ENCODE measurements at regions not wholly inside any gene's neighbourhood (a gene's known extent, or its start where the extent isn't known, plus 50 kb on each side); places are given as distances from the start of the nearest gene placed in this dataset.

DNA sequence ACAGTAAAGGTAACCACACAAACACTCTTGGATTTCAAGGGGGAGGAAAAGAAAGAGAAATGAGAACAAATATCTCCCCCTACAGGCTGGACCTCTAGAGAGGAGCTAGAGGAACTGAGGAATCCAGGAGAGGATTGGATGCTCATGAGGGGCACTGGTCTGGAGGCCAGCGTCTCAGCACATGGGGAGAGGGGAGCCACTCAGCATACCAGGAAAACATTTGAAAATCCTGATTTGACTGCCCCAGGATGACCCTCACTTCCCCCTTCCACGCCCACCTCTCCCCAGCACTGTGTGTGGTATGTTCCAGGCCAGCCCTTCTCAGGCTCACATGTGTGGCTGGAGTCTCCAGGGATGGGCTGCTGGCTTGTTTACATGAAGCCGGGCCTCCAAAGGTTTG lies 396.8 kb upstream of the ID2 start:
- ATAC-seq (no peak), DNase-seq (no peak)

DNA sequence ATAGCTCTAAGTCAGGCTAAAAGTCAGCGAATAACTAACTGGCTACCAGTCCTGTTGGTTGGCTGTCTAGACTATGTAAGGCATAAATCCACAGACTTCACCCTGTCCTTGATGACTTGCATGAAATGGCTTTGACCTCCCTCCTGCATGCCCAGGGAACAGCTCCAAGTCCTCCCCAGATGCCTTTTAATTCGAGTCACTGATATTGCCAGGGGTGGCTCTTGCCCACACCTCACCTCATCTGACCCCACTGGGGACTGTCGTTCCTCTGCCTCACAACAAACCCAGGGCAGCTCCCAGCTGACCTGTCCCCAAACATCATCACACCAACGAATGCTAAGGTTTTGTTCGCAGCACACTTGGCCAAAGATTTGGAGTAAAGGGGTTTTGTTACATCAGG lies 396.0 kb upstream of the ID2 start:
- no peak for DNase-seq
- no peak for ATAC-seq

DNA sequence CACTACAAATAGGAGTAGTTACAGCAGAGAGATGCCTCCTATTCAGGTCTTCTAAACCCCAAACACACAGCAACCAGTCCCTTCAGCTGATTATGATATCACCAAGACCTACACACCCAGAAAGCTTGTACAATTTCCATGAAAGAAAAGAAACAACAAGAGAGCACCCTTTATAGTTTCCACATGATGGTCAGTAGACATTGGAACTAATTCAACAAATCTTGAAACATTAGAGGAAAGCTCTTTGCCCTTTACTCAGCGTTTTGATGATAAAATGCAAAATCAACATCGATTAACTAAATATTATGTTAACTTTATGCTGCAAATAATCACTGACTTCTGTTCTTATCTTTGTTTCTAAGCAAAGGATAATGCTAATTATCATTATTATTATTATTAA lies 393.6 kb upstream of the ID2 start:
- DNase-seq (no peak), ATAC-seq (no peak)

DNA sequence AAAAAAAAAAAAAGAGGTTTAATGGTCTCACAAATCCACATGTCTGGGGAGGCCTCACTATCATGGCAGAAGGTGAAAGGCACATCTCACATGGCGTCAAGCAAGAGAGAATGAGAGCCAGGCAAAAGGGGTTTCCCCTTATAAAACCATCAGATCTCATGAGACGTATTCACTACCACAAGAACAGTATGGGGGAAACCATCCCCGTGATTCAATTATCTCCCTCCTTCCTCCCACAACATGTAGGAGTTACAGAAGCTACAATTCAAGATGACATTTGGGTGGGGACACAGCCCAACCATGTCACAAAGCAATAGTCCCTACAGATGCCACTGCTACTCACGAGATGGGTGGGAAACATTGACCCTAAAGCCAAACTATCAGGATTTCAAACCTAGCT lies 392.7 kb upstream of the ID2 start:
- ATAC-seq (peak; percentile 90), DNase-seq (no peak)

DNA sequence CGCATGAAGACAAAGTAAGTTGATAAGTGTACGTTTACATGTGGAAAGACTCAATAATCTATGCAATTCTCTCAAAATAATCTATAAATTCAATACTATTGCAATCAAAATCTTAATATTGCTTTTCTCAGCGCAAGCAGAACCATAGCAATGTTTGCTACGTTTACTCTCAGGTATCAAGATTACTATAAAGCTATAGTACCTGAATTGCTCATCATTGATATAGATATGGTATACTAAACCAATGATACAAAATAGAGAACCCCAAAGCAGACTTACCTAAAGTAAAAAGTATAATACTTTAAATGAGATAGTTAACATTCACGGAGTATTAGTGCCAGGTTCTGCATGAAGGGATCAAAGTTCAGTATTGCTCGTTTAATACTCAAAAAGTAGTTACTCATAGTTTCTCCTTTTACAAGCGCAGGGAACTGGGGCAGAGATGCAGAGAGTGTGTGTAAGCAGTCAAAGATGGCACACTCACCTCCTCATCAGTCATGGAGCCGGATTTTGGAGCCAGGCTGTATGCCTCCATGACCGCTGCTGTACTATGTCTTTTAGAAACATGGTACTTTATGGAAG lies 391.0 kb upstream of the ID2 start:
- DNase-seq (no peak), ATAC-seq (no peak)

DNA sequence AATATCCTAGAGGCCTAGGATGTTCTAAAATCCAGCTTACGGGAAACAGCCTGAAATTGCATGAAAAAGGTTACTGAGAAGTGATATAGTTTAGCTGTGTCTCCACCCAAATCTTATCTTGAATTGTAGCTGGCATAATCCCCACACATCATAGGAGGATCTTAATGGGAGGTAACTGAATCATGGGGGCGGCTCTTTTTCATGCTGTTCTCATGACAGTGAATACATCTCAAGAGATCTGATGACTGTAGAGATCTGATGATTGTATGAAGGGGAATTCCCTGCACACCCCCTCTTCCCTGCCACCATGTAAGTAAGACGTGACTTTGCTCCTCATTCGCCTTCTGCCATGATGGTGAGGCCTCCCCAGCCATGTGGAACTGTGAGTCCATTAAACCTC lies 385.6 kb upstream of the ID2 start:
- ATAC-seq = peak; percentile 80
- DNase-seq = no peak

DNA sequence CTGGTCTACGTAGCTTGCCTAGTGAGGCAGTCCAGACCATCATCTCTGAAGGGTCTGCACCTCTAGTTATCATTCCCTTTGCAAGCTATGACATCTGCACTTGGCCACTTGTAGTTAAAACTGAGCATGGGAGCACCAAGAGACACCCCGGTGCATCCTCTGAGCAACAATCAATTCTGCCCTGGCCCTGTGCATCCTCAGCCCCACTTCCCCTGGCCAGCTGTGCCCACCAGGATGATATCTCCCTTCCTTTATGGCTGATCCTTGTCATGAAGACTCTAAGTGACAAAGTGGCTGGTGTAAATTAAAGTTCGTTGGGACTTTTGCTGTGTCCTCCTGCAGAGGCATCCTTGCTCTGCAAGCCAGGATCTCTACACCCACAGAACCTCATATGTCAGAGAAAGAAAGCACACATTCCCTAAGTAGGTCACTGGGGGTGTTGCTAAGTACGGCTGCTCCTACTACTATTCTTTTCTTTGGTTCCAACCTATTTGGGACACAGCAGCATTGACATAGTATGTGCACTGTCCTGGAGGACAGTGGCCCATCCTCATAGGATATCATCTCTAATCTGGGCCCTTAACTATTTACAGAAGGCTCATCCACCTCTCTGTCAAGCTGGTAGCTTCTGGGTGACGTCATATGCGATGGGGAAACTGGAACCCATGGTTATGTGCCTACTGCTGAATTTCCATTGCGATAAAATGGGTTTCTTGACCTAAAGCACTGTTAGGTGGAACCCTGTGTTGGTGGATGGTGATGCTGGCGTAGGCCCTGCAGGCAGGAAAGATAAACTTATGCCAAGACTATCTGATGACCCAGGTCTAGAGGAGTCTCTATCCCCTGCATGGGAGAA lies 384.3 kb upstream of the ID2 start:
- ATAC-seq (no peak), DNase-seq (no peak)

DNA sequence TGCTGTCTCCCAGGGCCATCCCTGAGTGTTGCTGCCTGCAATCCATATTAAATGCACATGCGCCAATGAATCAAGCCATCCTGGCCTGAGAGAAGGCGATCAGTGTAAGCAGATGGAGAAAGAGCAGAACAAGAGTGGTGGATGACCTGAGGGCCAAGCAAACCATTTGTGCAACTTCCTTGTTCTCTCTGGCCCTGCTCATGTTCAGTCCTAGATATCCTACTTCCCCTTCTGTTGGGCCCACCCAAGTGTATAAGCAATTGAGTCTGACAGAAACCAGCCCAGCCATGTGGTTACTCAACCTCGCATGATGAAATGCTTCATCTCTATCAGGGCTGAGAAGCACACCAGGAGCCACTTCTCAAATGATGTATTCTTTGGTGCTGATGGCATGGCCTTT lies 383.1 kb upstream of the ID2 start:
- ATAC-seq = no peak
- no peak for DNase-seq

DNA sequence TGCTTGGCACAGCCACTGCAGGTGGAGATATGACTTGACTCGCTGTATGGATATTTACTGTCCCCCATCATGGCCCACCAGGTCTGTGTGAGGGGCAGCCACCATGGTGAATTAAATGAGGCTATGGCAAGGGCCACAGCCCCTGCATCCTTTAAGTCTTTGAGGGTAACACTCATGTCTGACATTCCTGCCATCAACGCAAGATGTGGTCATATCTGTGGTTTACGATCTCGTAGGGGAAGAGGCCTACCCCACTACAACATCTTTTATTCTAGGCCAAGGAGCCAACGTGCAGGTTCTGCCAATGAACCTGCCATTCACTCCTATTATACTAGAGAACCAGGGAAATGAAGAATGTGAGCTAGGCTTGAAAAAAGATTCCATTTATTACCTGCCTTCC lies 381.6 kb upstream of the ID2 start:
- DNase-seq (no peak), ATAC-seq (no peak)

DNA sequence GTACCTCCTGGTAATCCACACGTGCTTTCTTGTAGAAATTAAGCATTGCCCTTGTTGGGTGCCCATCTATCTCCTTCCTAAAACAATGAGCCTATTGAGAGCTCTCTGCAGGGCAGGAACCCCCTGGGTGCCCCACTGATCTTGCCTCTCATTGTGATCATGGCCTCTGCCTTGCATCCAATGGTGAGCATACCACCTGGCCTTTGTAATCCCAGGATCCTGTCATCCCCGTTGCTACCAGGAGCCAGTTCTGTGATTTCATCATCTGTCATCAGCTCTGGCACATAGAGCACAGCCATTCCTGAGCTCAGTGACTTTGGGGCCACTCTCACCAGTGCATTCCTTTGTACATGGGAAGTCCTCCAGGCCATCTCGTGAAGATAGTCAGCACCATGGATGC lies 381.0 kb upstream of the ID2 start:
- no peak for DNase-seq
- no peak for ATAC-seq

DNA sequence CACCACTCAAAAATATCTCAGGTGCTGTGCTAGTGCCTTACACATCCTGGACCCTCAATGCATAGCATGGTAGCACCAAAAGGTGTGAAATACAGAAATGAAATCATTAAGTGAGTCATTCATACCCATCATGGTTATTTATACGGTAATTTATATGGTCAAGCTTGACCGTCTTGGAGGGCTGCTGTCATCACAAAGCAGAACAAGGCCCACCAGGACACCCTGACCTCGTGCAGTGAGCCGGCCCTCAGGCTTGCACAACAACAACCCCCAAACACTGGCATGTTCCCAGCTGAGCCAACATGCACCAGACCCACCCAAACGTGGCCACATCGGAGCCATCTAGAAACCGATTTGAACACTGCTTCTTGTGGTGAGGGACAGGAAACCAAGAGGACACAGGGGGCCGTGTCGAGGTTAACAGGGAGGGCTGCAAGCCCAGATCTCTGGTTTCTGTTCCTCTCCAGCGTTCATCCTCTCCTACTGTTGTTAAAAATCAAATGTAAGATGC lies 378.5 kb upstream of the ID2 start:
- peak; percentile 75 for ATAC-seq
- DNase-seq = peak; percentile 79

DNA sequence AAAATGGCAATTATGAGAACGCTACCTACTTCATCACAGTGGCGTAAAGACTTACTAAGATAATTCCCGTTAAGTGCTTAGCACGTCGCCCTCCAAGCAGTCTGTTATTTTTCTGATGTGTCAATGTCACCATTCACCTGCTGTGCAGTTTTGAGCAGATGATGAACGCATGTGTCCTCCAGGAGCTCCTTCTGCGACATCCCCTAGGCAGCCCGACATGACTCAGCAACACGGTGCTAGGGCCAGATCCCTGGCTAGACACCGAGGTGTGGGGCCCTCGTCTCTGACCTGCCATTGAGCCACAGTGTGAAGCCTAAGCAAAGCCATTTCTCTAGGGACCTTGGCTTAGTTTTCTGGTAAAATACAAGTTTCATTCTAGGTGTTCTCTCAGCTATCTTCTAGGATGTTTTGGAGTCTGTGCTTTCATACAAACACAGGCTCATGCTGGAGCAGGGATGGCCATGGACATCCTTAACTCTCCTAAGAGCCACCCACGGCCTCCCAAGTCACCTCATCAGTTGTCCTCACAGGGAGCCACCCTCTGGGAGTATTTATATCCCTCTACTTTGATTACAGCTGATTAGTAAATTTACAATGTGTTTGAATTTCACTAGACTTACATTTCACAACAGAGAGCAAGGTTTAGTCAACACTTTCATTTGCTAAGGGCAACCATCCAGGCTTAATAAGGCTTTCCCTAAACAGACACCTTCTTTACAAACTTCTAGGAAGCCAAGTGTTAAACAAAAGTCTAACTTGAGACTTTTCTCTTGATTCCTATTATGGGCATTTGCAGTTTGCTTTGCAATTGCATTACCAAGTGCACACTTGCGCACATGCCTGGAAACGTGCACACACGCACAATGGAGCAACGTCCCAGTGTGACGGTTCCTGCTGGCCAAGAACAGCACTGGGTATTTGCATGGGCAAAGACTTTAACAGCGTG lies 376.8 kb upstream of the ID2 start:
- DNase-seq (no peak), ATAC-seq (no peak)

DNA sequence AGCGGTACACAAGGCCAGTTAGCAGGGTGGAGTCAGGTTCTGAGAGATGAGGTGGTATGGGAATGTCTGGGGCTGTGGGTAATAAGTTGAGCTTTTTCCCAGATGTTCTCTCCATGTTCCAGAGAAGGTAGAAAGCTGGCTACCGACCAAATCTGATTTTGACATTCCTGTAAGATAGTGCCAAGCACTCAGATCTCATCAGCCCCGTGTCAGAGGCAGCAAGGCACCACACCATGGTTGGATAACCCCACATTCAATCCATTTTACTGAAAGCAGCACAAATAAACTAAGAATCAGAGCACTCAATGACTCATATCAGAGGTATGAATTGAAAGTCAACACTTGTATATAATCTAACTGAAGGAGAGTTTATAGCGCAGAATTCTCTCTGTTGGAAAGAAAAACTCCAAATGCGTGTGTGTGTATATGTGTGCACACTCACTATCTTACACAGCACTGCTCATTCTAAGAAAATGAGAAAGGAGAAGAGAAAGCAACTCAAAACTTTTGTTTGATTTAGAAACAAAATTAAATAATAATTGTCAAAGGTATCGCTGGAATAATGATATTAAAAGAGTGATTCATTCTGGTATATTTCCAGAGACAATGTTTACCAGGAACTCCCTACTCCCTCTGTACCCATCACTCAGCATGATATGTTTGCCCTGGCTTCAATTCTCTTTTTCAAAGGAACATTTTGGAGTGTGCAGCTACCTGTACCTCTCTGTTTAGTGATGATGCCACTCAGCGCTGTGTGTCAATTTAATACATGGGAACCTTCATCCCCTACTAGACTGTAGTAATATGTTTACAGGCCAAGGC lies 375.1 kb upstream of the ID2 start:
- ATAC-seq = peak; percentile 7
- no peak for DNase-seq

DNA sequence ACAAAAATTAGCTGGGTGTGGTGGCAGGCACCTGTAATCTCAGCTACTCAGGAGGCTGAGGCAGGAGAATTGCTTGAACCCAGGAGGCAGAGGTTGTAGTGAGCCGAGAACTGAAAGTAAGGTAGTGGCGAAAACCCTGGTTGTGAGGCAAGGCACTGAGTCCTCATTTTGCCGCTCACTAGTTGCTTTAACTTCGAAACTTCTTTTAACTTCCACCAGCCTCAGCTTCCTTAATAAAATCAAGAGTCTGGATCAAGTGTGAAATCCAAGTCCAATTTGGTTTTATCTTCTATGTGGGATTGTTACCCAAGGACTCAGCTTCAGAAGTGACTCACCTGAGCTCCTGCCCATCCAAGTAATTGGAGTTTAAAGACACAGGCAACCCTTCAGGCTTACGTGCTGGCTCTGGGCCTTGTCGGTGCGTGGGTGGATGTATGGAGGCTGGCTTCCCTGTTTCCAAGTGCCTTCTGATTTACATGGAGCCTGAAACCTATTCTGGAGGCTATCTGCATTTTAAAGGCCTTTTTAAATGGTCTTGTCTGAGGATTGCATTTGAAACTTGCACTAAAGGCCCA lies 374.2 kb upstream of the ID2 start:
- ATAC-seq = no peak
- DNase-seq = no peak

DNA sequence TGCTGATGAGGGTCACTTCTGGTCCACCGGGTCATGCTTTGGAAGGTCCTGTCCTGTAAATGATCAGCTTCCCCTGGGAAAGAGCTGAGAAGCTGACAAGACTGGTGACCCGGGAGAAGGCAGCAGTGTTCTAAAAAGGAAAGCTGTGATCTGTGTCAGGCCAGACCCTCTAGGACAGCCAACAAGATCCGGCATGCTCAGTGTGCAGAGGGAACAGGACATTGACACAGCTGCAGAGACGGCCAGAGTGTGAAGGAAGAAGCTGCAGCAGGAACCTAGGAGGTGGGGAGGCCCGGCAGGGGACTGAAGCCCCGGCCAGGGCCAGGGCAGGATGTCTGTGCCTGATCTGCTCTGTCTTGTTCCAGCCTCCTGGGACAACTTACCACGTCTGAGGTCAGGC lies 372.7 kb upstream of the ID2 start:
- no peak for DNase-seq

DNA sequence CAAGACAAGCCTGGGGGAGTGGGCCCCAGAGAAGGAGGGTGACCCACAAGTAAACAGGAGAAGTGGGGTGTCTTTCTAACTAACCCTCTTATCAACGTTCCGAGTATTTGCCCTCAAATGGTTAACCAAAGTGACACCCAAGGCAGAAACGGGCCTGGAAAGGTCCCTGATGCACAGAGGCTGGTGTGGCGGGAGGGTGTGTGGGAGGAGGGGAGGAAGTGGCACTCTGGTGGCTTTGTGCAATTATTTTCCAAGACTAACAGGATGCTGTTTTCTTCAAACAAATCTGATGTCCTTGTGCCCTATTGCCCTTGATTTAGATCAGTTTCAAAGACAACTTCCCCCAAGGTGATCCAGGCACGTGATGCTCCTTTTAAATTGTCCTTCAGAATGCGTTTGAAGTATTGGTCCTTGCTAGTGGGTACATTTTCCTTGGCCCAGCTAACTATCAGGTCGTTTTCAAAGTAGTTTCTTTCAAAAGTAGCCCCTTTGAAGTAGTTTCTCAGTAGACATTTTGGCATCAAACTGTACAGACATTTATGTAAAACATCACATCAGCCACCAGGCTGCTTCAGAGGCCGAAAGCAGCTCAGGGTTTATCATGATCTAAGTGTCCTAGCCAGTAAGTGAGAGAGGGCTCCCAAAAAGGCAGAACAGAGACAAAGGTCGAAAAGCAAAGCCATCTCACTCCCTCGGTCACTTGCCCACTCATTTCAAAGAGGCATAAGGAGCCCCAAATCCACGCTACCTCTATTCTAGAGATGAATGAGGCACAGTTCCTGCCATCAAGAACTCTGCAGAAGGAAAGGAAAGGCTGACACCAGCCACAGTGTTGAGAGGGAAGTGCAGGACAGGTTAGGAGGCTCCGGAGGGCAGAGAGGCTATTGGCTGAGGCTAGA lies 371.1 kb upstream of the ID2 start:
- peak; percentile 73 for DNase-seq

More for the DNA sequence above, 372.7 kb upstream of the ID2 start:
- ATAC-seq = no peak

DNA sequence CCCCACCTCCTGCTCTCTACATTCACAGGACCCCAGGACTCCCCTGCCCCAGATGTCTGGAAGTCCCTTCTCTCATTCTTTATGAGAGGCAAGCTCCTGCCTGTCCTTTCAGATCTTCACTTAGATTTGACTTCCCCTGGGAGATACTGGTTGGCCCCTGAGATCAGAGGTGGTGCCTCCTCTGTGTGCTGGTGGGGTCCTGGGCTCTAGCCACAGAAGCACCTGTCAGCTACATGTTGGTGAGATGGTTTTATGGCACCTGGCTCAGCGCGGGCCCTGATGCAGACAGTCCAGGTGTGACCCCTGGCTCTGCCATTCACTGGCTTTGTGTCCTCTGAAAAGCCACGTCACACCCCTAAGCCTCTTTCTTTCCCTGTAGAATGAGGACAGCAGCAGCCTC lies 369.6 kb upstream of the ID2 start:
- no peak for ATAC-seq
- no peak for DNase-seq

More for the DNA sequence above, 371.1 kb upstream of the ID2 start:
- peak; percentile 70 for ATAC-seq

DNA sequence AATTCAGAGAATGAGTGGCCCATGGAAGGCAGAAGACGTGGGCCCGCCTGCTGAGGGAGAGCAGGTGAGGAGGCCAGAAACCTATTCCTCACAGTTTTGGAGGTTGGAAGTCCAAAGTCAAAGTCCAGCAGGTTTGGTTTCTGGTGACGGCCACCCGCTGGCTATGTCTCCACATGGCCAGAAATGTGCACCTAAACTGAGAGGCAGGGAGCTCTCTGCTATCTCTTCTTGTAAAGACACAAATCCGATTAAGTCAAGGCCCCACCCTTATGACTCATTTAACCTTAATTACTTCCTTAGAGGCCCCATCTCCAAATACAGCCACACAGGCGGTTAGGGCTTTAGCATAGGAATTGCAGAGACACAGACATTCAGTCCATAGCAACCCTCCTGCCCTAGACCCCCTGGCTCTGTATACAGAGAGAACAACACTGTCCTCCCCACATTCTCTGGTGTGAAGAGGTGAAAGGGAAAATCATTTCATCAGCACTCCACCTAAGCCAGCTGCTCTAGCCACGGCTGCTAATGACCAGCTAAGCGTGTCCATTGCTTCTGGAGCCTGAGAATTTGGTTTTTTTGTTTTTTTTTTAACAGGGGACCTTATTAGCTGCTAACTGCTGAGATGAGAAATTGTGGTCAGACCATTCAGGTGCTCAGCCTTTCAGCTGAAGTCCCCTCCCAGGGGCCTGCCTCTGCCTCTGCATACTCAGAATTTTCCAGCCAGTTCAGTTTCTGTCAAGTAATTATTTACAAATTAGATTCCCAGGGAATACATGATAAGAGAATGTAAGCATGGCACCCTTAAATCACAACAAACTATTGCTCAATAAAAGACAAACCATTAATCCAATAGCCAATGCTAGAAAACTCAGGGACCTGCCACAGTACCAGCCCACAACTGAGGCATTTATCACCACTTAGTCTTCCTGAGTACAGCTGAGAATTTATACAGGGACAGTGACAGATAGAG lies 368.7 kb upstream of the ID2 start:
- ATAC-seq (peak; percentile 50), DNase-seq (no peak)

DNA sequence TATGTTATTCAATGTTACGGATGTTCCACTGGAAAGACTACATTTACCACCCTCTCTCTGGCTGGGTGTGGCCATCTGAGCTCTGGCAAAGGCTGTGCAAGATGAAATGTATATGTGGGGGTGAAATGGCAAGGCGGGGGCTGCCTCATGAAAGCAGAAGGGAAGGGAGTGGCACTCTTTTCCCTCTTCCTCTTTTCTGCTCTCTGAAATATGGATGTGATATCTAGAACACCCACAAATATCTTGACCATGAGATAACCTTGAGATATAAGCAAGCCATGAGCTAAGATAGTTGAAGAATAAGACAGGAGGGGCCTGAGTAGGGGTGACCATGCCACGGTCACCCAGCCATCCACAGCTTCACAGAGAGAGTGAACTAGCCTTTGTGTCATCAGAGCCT lies 367.8 kb upstream of the ID2 start:
- DNase-seq (no peak), ATAC-seq (no peak)
